IPS DF 4.7 (cell line): ENCODE measurements at regions not wholly inside any gene's neighbourhood (a gene's known extent, or its start where the extent isn't known, plus 50 kb on each side); places are given as distances from the start of the nearest gene placed in this dataset.

Source experiments
- DNase-seq: peaks from one replicate; pipeline ENCODE4 v3.0.0-alpha.2; 2013; ENCODE audit warnings: low spot score; ENCODE audit errors: extremely low read depth

GRCh38 chr10:84088626-84089025 lies 50.7 kb upstream of the GHITM start:
- DNase-seq, result no peak

DNA sequence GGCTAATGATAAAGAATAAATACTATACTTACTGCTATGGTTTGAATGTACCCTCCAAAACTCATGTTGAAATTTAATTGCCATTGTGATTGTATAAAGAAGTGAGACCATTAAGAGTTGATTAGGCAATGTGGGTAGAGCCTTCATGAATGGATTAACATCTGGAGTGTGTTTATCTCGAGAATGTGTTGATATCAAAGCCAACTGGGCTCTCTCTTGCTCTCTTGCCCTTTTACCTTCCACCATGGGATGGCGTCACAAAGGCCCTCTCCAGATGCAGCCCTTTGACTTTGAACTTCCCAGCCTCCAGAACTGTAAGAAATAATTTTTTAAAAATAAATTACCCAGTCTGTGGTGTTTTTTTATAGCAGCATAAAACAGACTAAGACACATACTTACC lies 50.1 kb upstream of the GHITM start:
- DNase-seq, result no peak
